HEK293 (cell line): ENCODE measurements at regions not wholly inside any gene's neighbourhood (a gene's known extent, or its start where the extent isn't known, plus 50 kb on each side); places are given as distances from the start of the nearest gene placed in this dataset.

Source experiments
- ATF2 ChIP-seq: fragments of 450-650 bp; formaldehyde crosslinking; IDR thresholded peaks from 2 replicates; pipeline ENCODE4 v1.5.1; 2016; ENCODE audit warnings: missing biosample characterization, missing genetic modification characterization, low read depth
- ZNF121 ChIP-seq: fragments of 450-650 bp; formaldehyde crosslinking; IDR thresholded peaks from 2 replicates; pipeline ENCODE4 v1.5.1; 2016; ENCODE audit warnings: missing biosample characterization, missing genetic modification characterization
- ZNF24 ChIP-seq: fragments of 450-650 bp; formaldehyde crosslinking; IDR thresholded peaks from 2 replicates; pipeline ENCODE4 v1.5.1; 2016; ENCODE audit warnings: missing biosample characterization, missing genetic modification characterization
- ZNF274 ChIP-seq, 2 experiments: fragments of 200-500 bp in 1 of 2; fragments of 450-650 bp in 1 of 2; sonication (Bioruptor generic) in 1 of 2; formaldehyde crosslinking in 1 of 2; IDR thresholded peaks; 2 replicates each; pipeline versions ENCODE4 v1.5.1 to v1.6.1; 2014 to 2016; ENCODE audit warnings: borderline replicate concordance in 1 of 2, inconsistent platforms in 1 of 2, low read length in 1 of 2, missing biosample characterization in 1 of 2, missing genetic modification characterization in 1 of 2
- ZNF350 ChIP-seq: fragments of 450-650 bp; formaldehyde crosslinking; IDR thresholded peaks from 2 replicates; pipeline ENCODE4 v1.5.0; 2017; ENCODE audit warnings: missing biosample characterization, mild to moderate bottlenecking, missing genetic modification characterization
- ZNF610 ChIP-seq: fragments of 450-650 bp; formaldehyde crosslinking; IDR thresholded peaks from 2 replicates; pipeline ENCODE4 v1.5.1; 2016; ENCODE audit warnings: missing biosample characterization, missing genetic modification characterization, borderline replicate concordance
- ZNF654 ChIP-seq: fragments of 450-650 bp; formaldehyde crosslinking; IDR thresholded peaks from 2 replicates; pipeline ENCODE4 v1.5.1; 2016; ENCODE audit warnings: low read depth, missing biosample characterization, missing genetic modification characterization
- ZNF660 ChIP-seq: fragments of 450-650 bp; IDR thresholded peaks from 2 replicates; pipeline ENCODE4 v1.5.1; 2018; ENCODE audit warnings: missing biosample characterization, mild to moderate bottlenecking, missing genetic modification characterization
- ZNF692 ChIP-seq: fragments of 450-650 bp; formaldehyde crosslinking; IDR thresholded peaks from 2 replicates; pipeline ENCODE4 v1.5.1; 2016; ENCODE audit warnings: missing biosample characterization, missing genetic modification characterization
- TF ChIP-seq, protein P1 (sequence below): fragments of 450-650 bp; formaldehyde crosslinking; IDR thresholded peaks from 2 replicates; pipeline ENCODE4 v1.5.1; 2016; ENCODE audit warnings: missing biosample characterization, missing genetic modification characterization

DNA sequence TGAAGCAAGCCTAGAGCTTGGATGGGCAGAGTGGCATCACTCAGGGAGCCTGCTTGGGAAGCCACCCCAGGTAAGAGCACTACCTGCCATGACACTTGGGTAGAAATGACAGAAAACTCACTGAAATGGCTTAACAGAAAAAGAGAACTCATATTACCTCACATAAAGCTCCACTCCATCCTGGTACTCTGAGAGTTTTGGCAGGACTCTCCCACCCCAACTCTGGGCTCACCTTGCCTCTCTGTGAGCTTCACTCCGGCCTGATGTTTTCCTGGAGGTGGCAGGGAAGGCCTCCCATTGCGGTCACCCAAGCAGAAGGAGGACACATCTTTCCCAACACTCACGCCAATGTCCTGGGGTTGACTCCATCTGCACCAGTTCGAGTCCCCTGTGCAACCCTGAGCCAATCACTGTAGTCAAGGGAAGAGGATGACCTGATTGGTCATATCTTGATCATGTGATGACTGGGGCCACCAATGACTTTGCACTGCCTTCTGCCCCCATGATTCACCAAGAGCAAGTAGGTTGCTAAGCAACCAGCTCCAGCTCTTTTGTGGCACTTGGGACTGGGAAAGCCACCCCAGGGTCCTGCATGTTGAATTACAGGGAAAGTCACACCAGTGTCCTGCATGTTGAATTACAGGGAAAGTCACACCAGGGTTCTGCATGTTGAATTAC lies 446.1 kb upstream of the SULF2 start:
- TF ChIP-seq ZNF121 (tag by site-specific recombination) (no peak), ZNF24 (tag by site-specific recombination) (no peak), ZNF610 (tag by site-specific recombination) (no peak), ZNF692 (no peak), ATF2 (tag by site-specific recombination) (no peak), ZNF274 (IDR thresholded peaks at IDR 0.05; ENCODE audit: low read length) (no peak), ZNF274 (tag by site-specific recombination; IDR thresholded peaks at IDR 0.05; ENCODE audit: borderline replicate concordance) (no peak), ZNF350 (tag by site-specific recombination) (no peak), ZNF660 (tag by site-specific recombination) (no peak), ZNF654 (tag by site-specific recombination) (no peak)
- TF ChIP-seq, protein P1, sequence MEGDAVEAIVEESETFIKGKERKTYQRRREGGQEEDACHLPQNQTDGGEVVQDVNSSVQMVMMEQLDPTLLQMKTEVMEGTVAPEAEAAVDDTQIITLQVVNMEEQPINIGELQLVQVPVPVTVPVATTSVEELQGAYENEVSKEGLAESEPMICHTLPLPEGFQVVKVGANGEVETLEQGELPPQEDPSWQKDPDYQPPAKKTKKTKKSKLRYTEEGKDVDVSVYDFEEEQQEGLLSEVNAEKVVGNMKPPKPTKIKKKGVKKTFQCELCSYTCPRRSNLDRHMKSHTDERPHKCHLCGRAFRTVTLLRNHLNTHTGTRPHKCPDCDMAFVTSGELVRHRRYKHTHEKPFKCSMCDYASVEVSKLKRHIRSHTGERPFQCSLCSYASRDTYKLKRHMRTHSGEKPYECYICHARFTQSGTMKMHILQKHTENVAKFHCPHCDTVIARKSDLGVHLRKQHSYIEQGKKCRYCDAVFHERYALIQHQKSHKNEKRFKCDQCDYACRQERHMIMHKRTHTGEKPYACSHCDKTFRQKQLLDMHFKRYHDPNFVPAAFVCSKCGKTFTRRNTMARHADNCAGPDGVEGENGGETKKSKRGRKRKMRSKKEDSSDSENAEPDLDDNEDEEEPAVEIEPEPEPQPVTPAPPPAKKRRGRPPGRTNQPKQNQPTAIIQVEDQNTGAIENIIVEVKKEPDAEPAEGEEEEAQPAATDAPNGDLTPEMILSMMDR (tag by site-specific recombination), result no peak
